Lower leg skin (tissue), 3 donors: ENCODE measurements at regions not wholly inside any gene's neighbourhood (a gene's known extent, or its start where the extent isn't known, plus 50 kb on each side); places are given as distances from the start of the nearest gene placed in this dataset.

Experiments
- CTCF ChIP-seq, 3 donors: fragments of 450-650 bp; IDR thresholded peaks; one replicate each; pipeline ENCODE4 v1.5.1; 2016; ENCODE audit warnings: antibody characterized with exemption in 3 of 3, mild to moderate bottlenecking in 3 of 3, moderate library complexity in 2 of 3
- POLR2A ChIP-seq, 2 donors: fragments of 450-650 bp; IDR thresholded peaks; one replicate each; pipeline ENCODE4 v1.6.1; 2016 to 2017; ENCODE audit warnings: antibody characterized with exemption in 2 of 2, mild to moderate bottlenecking in 1 of 2, moderate library complexity in 1 of 2

GRCh38 chr5:97903742-97904141, 720.7 kb upstream of the RIOK2 start:
- no peak for TF ChIP-seq CTCF (IDR thresholded peaks at IDR 0.05)
- TF ChIP-seq POLR2A (IDR thresholded peaks at IDR 0.05) = no peak
